ENCODE measurements at regions not wholly inside any gene's neighbourhood (a gene's known extent, or its start where the extent isn't known, plus 50 kb on each side); places are given as distances from the start of the nearest gene placed in this dataset.

DNA sequence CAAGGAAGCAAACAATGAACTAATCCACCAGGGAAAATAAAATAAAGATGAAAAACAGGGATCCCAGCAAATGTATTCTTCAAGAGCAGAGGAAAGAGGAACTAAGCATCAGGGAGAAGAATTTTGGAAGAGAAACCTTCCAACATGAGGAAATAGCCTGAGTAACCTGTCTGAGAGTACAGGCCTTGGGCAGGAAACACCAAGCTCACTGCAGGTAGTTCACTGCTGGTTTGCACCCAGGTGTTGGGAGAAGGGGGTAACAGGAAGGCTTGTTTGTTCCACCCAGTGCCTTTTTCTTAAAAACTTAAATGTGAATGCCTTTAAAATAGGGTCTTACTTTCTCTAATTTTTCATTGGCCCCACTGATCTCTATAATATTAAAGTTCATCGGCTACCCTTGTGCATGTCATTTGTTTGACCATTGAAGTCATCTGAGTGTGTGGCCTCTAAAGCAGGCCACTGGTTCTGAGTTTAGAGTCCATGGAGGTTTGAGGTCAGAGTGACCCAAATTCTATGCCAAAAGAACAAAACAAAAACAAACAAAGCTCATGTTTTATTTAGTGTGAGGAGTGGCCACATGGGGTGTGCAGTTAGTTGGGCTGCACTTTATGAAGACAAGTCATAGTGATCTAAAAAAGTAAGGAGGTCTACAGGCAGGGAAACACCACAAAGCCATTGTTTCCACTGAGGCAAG, 62.9 kb upstream of the COX10 start:
- TF ChIP-seq, protein P1, sequence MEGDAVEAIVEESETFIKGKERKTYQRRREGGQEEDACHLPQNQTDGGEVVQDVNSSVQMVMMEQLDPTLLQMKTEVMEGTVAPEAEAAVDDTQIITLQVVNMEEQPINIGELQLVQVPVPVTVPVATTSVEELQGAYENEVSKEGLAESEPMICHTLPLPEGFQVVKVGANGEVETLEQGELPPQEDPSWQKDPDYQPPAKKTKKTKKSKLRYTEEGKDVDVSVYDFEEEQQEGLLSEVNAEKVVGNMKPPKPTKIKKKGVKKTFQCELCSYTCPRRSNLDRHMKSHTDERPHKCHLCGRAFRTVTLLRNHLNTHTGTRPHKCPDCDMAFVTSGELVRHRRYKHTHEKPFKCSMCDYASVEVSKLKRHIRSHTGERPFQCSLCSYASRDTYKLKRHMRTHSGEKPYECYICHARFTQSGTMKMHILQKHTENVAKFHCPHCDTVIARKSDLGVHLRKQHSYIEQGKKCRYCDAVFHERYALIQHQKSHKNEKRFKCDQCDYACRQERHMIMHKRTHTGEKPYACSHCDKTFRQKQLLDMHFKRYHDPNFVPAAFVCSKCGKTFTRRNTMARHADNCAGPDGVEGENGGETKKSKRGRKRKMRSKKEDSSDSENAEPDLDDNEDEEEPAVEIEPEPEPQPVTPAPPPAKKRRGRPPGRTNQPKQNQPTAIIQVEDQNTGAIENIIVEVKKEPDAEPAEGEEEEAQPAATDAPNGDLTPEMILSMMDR (IDR thresholded peaks at IDR 0.05), result no peak
- Histone ChIP-seq H3K4me3 (ENCODE audit: low read depth, low read length) (no peak overlapping the region), H3K4me1 (peaks cover 3% of the 10 kb centered on the region), H3K36me3 (ENCODE audit: control insufficient read depth, insufficient read depth, low read length) (peaks cover 4% of the 10 kb centered on the region), H3K4me2 (ENCODE audit: low read length) (no peak overlapping the region), H3K27ac (no peak overlapping the region), H3K79me2 (no peaks in the 10 kb centered on the region), H3K9ac (no peak overlapping the region), H3K9me3 (ENCODE audit: control insufficient read depth, low read length) (no peaks in the 10 kb centered on the region), H2AFZ (no peak overlapping the region), H3K27me3 (ENCODE audit: control insufficient read depth, insufficient read depth, low read length) (no peaks in the 10 kb centered on the region)

DNA sequence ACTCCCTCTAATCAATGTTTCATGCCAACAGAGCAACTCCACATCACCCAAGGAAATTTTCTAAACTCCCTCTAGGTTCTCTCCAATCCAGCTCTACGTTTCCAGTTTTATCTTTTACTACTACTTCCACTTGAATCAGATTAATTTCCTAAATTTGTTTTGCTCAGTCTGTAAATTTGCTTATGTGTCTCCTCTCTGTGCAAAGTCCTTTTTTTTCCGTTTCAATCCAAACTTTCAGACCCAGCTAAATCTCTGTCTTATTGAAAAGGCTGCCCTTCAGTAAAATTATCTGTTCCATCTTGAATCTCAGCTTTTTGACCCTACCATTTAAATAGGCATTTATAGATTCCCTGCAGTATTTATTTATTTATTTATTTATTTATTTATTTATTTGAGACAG, 61.4 kb upstream of the COX10 start:
- Histone ChIP-seq H3K9me3 (ENCODE audit: control insufficient read depth, low read length) (no peaks in the 10 kb centered on the region), H3K4me3 (ENCODE audit: low read depth, low read length) (no peak overlapping the region), H3K27me3 (ENCODE audit: control insufficient read depth, insufficient read depth, low read length) (no peaks in the 10 kb centered on the region), H3K4me2 (ENCODE audit: low read length) (no peak overlapping the region), H3K9ac (no peak overlapping the region), H3K4me1 (peaks cover 3% of the 10 kb centered on the region), H3K27ac (no peak overlapping the region), H2AFZ (no peak overlapping the region), H3K79me2 (no peaks in the 10 kb centered on the region), H3K36me3 (ENCODE audit: control insufficient read depth, insufficient read depth, low read length) (no peaks in the 10 kb centered on the region)
- TF ChIP-seq, protein P1 (IDR thresholded peaks at IDR 0.05), result no peak

DNA sequence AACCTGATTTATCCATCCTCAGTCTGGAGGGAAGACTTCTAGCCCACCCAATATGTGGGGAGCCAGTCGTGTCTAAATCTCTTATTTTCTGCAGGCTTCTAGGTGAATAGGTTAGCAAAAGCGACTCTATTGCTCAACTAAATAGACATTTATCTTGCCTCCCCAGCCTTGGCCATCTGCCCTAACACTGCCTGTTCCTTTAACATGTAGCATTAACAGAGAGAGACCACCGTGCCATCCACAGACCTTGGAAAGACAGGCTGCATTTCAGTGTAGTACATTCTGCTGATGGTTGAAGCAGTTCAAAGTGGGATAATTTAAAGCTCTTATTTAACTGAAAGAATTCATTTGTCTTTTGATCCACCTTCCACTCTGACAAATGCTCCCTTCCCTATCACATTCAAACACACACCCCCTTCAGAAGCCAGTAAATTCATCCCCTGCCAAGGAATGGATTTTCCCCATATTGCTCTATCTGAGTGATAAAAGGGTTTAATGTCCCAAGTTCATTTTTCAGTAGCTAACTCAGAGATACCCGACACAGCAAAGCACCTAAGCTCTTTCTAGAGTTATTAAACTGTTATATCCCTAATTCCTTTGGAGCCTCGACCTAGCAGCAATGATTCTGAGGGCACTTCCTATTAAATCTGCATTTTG, 58.1 kb upstream of the COX10 start:
- Histone ChIP-seq H3K4me1 (no peaks in the 10 kb centered on the region), H2AFZ (no peak overlapping the region), H3K27me3 (ENCODE audit: control insufficient read depth, insufficient read depth, low read length) (no peaks in the 10 kb centered on the region), H3K79me2 (no peaks in the 10 kb centered on the region), H3K27ac (no peak overlapping the region), H3K9ac (no peak overlapping the region), H3K36me3 (ENCODE audit: control insufficient read depth, insufficient read depth, low read length) (no peaks in the 10 kb centered on the region), H3K4me3 (ENCODE audit: low read depth, low read length) (no peak overlapping the region), H3K9me3 (ENCODE audit: control insufficient read depth, low read length) (no peaks in the 10 kb centered on the region), H3K4me2 (ENCODE audit: low read length) (no peak overlapping the region)
- TF ChIP-seq, protein P1 (IDR thresholded peaks at IDR 0.05), result no peak

DNA sequence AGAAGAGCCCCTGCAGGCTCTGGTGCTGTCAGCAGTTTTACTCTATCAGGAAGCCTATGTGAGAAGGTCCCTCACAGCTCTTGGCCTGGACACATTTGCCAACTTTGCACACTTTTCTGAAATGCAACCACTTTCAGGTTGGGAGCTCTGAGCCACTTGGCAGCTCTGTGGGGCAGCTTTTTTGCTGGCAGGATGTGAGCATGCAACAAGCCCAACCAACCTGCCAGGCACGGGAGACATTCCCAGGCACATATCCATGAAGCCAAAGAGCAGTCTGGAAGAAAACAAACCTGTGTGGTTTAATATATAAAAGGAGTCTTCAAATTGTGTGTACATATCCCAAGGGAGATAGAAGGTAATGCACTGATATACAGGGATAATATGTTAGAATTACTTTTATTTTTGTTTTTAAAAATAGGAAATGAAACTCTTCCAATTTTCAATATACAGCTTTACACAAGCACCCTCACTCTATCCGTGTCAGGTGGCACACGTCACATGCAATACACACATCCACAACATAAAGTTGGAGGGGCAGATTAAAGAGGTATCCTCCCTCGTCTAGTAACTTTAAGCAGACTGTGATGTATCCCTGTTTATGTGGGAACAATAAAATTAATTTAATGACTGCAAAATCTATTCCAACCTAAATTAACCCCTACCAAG, 57.4 kb upstream of the COX10 start:
- Histone ChIP-seq H3K9ac (no peak overlapping the region), H3K27ac (no peak overlapping the region), H3K4me1 (no peaks in the 10 kb centered on the region), H2AFZ (no peak overlapping the region), H3K4me2 (ENCODE audit: low read length) (no peak overlapping the region), H3K27me3 (ENCODE audit: control insufficient read depth, insufficient read depth, low read length) (no peaks in the 10 kb centered on the region), H3K4me3 (ENCODE audit: low read depth, low read length) (no peak overlapping the region), H3K79me2 (no peaks in the 10 kb centered on the region), H3K9me3 (ENCODE audit: control insufficient read depth, low read length) (no peaks in the 10 kb centered on the region), H3K36me3 (ENCODE audit: control insufficient read depth, insufficient read depth, low read length) (no peaks in the 10 kb centered on the region)
- TF ChIP-seq, protein P1 (IDR thresholded peaks at IDR 0.05), result no peak
